ENCODE measurements at regions not wholly inside any gene's neighbourhood (a gene's known extent, or its start where the extent isn't known, plus 50 kb on each side); places are given as distances from the start of the nearest gene placed in this dataset.

- ATAC-seq, result no peak
- no peak for TF ChIP-seq CSRNP3 (CRISPR knock-in tag; IDR thresholded peaks at IDR 0.05)
- TF ChIP-seq ESRRG (CRISPR knock-in tag; IDR thresholded peaks at IDR 0.05), result no peak
- TF ChIP-seq OSR1 (CRISPR knock-in tag; IDR thresholded peaks at IDR 0.05), result no peak
- no peak for TF ChIP-seq ZFP30 (CRISPR knock-in tag; IDR thresholded peaks at IDR 0.05)
- no peak for TF ChIP-seq ZNF565 (CRISPR knock-in tag; conservative IDR thresholded peaks at IDR 0.05; ENCODE audit: low read depth)
- TF ChIP-seq TOX (CRISPR knock-in tag; IDR thresholded peaks at IDR 0.05; ENCODE audit: borderline replicate concordance), result no peak
- TF ChIP-seq ZFP3 (CRISPR knock-in tag; IDR thresholded peaks at IDR 0.05), result no peak
- no peak for TF ChIP-seq PPARA (CRISPR knock-in tag; IDR thresholded peaks at IDR 0.05; ENCODE audit: borderline replicate concordance)
- no peak for TF ChIP-seq TSHZ2 (CRISPR knock-in tag; IDR thresholded peaks at IDR 0.05)
- TF ChIP-seq CREB5 (CRISPR knock-in tag; IDR thresholded peaks at IDR 0.05; ENCODE audit: low read depth), result no peak
- no peak for TF ChIP-seq BACH2 (CRISPR knock-in tag; IDR thresholded peaks at IDR 0.05; ENCODE audit: borderline replicate concordance)
- no peak for TF ChIP-seq ISL1 (CRISPR knock-in tag; IDR thresholded peaks at IDR 0.05)
- no peak for TF ChIP-seq PATZ1 (CRISPR knock-in tag; IDR thresholded peaks at IDR 0.05; ENCODE audit: borderline replicate concordance)
- TF ChIP-seq ZC3H10 (CRISPR knock-in tag; IDR thresholded peaks at IDR 0.05), result no peak
- no peak for TF ChIP-seq ARNTL (CRISPR knock-in tag; IDR thresholded peaks at IDR 0.05; ENCODE audit: borderline replicate concordance, low read depth)
- no peak for TF ChIP-seq POU6F1 (CRISPR knock-in tag; IDR thresholded peaks at IDR 0.05; ENCODE audit: borderline replicate concordance, low read depth)
- no peak for TF ChIP-seq ZNF8 (CRISPR knock-in tag; IDR thresholded peaks at IDR 0.05)
Observed at GRCh38 chr9:119088002-119088547, 281.2 kb downstream of the BRINP1 start.

GRCh38 chr9:119091074-119091473 lies 278.2 kb downstream of the BRINP1 start:
- no peak for TF ChIP-seq ESRRG (CRISPR knock-in tag; IDR thresholded peaks at IDR 0.05)
- TF ChIP-seq ARNTL (CRISPR knock-in tag; IDR thresholded peaks at IDR 0.05; ENCODE audit: borderline replicate concordance, low read depth), result no peak
- TF ChIP-seq BACH2 (CRISPR knock-in tag; IDR thresholded peaks at IDR 0.05; ENCODE audit: borderline replicate concordance), result no peak
- no peak for TF ChIP-seq TOX (CRISPR knock-in tag; IDR thresholded peaks at IDR 0.05; ENCODE audit: borderline replicate concordance)
- no peak for TF ChIP-seq GLIS3 (CRISPR knock-in tag; IDR thresholded peaks at IDR 0.05)
- no peak for TF ChIP-seq POU6F1 (CRISPR knock-in tag; IDR thresholded peaks at IDR 0.05; ENCODE audit: borderline replicate concordance, low read depth)
- no peak for TF ChIP-seq RARB (CRISPR knock-in tag; IDR thresholded peaks at IDR 0.05)
- TF ChIP-seq CSRNP3 (CRISPR knock-in tag; IDR thresholded peaks at IDR 0.05), result no peak
- TF ChIP-seq PATZ1 (CRISPR knock-in tag; IDR thresholded peaks at IDR 0.05; ENCODE audit: borderline replicate concordance), result no peak
- no peak for ATAC-seq
